SIG-M5 treated with dmso at 0.1 percent for 504 hours (cell line): ENCODE measurements at regions not wholly inside any gene's neighbourhood (a gene's known extent, or its start where the extent isn't known, plus 50 kb on each side); places are given as distances from the start of the nearest gene placed in this dataset.

Source experiments
- DNase-seq: peaks from one replicate; lab custom pipeline; 2025; ENCODE audit not compliant: unreplicated experiment; lab: John Stamatoyannopoulos, UW

DNA sequence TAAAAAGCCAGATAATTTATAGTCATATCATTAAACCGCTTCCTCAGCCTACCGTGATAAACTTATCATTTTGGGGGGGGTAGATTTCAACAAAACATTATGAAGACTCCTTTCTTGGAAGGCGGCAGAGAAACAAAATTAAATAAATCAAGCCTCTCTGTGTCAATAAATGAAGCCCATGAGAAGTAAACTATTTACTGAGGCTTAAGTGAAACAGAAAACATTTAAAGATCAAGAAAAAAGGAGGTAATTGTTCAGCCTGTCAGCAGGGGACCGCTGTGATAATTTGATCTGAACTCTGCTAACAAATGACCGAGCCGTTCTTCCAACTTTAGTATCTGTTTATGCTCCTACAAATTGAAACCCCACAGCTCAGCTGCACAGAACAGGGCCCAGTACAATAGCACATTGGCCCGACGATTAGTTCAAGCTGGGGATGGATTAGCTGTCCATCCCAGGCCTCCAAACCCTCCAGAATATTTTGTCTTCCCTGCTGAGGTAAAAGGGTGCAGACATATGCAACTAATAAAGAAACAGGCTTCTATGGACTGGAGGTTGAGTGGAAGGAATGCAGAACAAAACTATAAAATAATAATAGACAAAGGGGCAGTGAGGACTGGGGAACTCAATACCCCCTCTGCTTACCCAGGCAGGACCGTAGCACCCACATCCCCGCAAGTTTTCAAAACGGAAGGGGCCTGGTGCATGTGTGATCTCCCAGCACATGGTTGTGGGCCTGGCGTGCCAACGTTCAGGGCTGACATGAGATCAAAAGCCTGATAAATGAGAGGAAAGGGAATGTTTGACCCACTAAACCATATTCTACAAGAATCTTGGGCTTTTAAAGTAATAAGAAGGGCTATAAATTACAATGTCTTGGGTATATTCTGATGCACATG is 298.1 kb upstream of the IRX5 start:
- no peak for DNase-seq

DNA sequence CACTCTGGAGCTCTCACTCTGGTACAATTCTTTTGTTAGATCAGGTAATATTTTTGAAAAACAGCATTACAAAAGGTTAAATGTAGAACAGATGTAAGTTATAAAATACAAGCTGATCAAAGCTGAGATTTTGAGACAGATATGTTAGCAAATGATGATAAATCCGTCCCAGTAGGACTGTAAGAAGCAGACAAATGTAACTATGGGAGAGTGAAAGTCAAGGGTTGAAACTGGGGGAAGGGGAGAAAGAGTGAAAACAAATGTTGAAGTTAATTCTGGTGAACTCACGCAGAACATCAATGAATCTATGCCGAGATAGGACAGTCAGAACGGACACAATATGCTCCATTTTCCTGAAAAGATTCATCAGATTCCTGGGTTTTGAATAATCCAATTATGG is 298.9 kb upstream of the IRX5 start:
- no peak for DNase-seq

DNA sequence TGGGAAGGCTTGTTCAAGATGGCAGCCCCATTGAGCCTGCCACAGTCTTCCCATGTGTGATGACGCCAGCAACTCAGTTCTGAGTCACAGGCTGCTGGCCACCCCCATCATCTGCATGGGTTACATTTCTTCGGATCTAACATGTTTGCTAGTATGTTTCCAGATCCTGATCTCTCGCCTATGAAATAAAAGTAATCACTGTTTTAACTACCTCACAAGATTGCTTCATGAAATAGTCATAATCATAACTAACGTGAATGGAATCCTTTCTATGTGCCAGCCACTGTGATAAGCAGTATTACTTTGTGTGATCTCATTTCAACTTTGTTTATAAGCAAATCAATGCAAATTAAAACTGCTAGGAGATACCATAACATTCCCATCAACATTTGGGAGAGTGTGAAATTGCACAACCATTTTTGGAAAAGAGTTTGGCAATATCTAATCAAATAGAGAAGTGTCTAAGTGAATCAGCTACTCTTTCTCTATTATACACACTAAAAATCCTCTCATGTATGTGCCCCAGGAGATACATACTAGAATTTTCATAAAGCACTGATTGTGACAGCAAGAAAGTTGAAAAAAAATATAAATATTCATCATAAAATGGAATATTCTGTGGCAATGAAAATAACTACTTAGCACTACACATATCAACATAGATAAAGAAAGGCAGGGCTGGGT is 300.2 kb upstream of the IRX5 start:
- DNase-seq, result no peak

DNA sequence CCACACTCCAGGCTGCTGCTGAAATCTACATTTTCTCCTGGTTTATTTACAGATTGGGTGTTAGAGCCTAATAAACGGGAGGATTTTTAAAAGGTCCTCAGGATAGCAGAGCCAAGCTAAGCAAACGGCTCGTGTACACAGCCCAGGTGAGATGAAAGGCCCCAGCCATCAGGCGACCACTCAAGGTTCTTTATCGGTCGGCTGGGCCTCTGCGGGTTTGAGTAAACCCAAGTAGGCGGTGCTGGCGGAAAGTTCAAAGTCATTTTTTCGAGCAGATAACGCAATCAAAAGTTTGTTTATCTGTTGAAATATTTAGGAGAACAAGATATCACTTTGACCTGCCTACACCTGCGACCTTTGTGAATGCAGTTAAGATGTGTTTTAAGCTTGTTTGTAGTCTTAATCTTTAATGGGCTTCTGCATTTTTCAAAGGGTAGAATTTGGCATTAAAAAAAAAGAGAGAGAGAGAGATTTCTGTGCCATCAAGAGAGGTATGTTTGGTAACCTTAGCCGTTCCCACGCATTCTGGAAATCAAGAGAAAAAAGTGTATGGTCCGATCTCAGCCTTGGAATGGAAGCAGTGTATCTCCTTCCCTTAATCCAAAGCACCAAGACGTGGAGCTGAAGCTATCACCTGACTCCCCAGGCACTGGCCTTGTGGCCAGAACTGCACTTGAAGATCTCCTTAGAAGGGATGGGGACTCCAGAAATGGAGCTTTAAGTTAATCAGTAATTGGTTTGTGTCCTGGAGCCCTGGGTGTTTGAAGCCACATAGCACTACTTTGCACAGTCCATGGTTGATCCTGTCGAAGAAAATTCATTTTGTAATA is 301.7 kb upstream of the IRX5 start:
- no peak for DNase-seq

GRCh38 chr16:54627616-54628015 is 303.0 kb upstream of the IRX5 start:
- DNase-seq, result no peak

- no peak for DNase-seq
Observed at GRCh38 chr16:54623636-54624035, 307.0 kb upstream of the IRX5 start.

- DNase-seq, result no peak
Observed at GRCh38 chr16:54620197-54620596, 310.5 kb upstream of the IRX5 start.

- DNase-seq, result no peak
Observed at GRCh38 chr16:54616610-54617009, 314.1 kb upstream of the IRX5 start.

- no peak for DNase-seq
Observed at GRCh38 chr16:54605536-54606066, 319.0 kb upstream of the IRX3 start.

- no peak for DNase-seq
Observed at GRCh38 chr16:54602666-54603065, 316.1 kb upstream of the IRX3 start.

GRCh38 chr16:54597222-54597621 is 310.6 kb upstream of the IRX3 start:
- no peak for DNase-seq

DNA sequence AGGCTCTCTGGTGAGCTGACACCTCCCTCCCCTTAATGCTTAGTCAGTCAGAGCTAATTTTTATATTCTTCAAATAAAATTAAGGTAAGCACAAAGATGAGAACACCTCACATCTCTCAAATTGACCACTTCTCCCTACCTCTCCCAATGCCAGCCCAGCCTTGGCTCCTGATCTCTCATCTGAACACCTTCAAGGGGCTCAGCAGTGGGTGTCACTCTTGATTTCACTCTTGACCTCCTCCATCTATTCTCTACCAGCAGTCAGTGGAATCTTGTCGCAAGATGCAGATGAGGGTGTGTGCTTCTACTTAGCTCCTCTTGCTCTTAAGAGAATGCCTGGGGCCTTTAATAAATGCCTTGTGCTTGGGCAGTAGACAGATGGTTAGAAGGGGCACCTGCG is 309.0 kb upstream of the IRX3 start:
- no peak for DNase-seq

GRCh38 chr16:54594601-54595391 is 308.2 kb upstream of the IRX3 start:
- no peak for DNase-seq

DNA sequence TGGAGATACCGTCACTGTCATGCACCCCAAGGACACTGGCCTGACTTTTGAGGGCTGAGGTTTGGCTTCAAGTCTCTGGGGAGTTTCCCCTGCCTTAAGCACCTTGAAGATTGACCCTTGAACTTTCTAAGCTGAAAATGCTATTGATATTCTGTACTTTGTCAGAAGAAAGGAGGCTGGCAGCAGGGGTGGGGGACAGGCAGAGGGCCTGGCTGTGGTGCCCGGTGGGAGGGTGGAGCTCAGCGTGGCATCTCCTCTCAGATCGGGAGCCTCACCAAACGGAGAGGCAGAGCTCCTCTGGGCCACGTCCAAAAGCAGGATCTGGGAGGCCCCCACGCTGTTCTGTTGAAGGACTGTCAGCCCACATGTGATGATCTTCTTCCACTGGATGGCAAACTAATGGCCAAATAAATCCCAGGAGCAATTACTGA is 305.2 kb upstream of the IRX3 start:
- DNase-seq, result no peak

DNA sequence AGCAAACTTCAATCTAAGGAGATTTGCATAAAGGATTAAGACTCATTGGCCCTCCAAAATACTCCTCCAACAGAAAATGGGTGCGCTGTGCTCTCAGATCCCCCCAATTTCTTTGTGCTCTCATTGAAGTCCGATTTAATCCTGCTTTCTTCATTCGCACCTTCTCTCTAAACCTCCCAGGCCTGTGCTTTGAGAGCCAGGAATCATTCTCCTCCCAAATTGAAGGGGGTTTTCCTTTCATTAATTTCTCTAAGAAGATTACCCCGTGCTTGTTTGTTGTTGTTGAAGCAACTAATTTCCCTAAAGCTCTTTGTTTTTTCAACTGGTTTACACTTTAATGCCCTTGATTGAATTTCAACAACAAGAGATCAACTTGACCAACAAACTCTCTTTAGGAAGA is 304.2 kb upstream of the IRX3 start:
- DNase-seq, result no peak

GRCh38 chr16:54589326-54589725 is 302.7 kb upstream of the IRX3 start:
- DNase-seq, result no peak

DNA sequence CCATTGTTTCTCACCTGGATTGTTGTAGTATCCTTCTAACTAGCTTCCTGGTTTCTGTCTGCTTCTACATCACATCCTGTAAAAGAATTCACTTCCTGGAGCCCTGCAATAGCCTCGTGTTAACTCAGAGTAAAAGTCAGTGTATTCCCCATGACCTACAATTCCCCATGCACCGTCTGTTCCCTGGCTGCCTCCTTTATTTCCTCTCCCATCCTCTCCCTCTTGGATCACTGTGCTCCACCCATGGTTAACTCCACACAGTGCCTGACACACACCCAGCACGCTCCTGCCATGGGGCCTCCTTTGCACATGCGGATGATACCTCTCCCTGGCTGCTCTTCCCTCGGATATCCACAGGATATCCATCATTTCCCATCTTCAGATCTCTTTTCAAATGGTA is 301.4 kb upstream of the IRX3 start:
- DNase-seq, result no peak

DNA sequence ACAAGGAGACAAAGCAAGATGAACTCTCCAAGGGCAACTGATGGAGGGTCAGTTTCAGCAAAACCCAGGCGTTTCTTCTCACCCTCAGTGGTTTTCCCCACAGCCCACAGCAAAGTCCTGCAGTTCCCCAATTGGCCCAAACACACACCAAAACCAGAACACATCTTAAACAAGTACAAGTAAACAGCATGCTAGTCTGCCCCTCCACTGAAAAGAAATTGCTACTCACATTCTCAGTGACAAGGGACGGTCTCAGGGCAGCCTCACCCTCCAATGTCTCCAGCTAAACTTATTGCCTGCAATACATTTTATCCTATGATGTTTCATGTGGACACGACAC is 300.6 kb upstream of the IRX3 start:
- DNase-seq, result no peak

- no peak for DNase-seq
Observed at GRCh38 chr16:54586474-54587175, 300.0 kb upstream of the IRX3 start.

DNA sequence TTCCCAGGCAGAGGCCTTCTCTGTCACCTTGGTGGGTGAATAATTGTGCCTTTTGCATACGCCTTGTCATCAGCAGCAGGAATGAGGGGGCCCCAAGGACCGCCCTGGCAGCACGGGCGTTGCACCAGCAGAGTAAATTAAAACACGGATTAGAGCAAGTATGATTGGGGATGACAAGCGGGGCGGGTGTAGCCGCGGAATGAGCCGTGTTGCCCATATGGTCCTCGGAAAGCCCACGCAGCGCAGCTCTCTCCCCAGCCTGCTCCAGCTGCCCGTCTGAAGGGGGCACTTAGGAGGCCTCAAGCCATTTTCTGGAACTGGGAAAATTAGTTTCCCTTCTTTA is 299.4 kb upstream of the IRX3 start:
- DNase-seq, result no peak
